Putamen (tissue), 1 donor: ENCODE measurements at regions not wholly inside any gene's neighbourhood (a gene's known extent, or its start where the extent isn't known, plus 50 kb on each side); places are given as distances from the start of the nearest gene placed in this dataset.

Source experiments
- DNase-seq: peaks from one replicate; pipeline ENCODE4 v3.0.0-alpha.2; 2016; ENCODE audit warnings: low spot score

DNA sequence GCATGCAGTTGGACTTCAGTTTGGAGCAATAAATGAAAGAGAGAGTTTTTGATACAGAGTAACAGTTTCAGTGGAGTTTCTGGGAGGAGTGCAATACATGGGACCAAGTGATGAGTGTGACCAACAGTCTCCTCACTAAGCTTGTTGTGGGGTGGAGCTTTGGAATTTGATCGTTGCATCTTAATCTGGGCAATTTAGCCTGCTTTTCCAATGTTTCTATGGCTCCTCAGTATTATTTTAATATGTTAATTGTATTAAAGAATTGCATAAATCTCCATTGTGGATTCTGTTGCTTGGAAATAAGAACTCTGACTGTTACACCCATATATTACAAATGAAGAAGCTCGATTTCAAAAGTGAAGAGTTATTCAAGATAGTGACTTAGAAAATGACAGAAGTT, 446.6 kb upstream of the LRATD1 start:
- DNase-seq: no peak

DNA sequence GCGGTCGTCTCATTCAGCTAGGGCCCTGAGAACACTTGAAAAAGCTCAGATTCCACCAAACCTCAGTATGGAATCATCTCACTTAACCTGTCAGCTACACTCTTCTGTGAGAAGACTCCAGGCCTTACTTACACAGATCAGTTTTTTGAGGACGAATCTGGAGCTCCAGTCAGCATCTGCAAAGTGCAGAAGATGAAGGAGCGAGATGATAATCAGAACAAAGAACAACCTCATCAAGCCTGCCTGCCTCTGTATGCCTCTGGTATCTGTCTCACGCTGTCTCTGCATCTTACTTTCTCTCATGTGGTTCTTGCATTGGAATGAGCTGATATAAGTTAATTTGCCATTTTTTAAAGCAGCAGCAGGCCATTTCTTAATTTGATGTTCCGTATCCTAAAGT, 444.1 kb upstream of the LRATD1 start:
- DNase-seq: no peak

DNA sequence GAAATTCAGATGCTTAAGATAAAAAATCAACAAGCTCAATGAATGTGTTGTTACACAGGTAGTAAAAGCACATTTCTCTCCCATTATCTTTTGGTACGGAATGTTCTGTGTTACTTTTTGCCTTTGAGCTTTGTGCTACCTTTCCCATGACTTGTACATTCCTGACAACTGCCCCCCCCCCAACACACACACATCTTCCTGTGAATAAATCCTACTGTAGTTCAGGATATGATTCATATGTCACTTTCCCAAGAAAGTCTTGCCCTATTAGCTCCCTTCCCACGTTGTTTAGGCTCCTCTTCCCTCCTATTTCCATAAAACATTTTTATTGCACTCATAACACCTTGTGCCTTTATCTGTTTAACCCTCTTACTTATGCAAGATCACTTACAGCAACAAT, 442.6 kb upstream of the LRATD1 start:
- DNase-seq: no peak

DNA sequence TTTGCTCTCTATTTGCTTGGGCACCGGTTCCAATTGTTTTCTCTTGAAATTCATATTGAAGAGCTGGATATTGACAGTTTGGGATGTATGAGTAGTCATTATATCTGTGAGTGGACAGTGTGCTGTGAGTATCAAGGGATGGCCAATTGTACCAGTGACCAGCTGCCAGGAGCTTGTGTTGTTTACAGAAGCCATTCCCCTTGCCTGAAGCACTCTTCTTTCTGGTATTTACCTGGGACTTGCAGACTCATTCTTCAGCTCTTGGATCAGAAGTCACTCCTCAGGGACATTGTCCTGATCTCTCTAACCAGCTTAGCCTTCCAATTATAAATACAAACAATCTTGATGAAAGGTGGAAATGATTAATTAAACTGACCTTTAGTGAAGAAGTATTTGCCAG, 438.3 kb upstream of the LRATD1 start:
- DNase-seq: no peak

DNA sequence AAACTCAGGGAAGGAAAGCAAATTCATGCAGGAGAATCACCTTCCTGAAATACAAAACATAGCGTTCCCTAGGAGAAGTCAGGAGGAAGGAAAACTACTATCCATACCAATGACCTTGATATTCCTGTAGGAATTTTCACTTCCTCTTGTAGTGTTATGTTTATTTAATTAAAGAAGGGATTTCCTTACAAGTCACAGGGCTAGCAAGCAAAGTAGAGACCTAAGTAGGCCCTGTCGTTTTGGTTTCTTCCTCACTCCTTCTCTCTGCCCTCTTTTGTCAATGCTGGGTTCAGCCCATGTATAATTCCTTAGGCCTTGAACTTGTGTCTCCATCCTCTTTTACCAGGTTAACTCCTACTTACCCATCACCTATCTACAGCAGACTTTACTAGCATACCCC, 435.2 kb upstream of the LRATD1 start:
- no peak for DNase-seq

DNA sequence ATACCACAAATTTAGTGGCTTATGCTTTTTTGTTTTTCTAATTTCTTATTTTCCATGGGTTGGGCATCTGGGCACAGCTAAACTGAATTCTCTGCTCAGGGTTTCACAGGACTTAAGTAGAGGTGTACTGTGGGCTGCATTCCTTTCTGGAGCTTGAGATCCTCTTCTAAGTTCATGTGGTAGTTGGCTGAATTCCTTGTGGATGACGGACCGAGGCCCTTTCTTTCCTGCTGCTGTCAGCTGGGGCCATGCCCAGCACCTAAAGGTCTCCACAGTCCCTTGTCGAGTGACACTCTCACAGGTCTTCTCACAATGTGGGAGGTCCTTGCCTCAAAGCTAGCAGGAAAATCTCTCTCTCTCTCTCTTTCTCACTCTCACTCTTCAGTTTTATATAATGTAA, 433.5 kb upstream of the LRATD1 start:
- DNase-seq: no peak

DNA sequence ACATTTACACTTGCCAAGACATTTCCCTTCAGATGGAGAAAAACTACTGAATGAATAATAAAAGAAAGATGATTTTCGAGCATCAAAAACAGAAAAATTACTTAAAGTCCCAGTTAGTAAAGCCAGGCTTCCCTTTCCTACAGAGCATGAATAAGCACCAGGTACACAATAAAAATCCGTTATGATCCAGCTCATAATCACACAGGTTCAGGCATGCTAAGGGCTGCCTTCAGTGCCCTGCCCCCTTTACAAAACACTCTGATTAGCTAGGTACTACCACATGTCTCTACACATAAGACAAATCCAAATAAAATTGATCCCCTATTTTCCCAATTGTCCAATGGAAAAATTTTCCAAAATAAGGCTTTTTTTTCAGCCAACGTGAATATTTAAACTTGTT, 413.2 kb upstream of the LRATD1 start:
- no peak for DNase-seq

DNA sequence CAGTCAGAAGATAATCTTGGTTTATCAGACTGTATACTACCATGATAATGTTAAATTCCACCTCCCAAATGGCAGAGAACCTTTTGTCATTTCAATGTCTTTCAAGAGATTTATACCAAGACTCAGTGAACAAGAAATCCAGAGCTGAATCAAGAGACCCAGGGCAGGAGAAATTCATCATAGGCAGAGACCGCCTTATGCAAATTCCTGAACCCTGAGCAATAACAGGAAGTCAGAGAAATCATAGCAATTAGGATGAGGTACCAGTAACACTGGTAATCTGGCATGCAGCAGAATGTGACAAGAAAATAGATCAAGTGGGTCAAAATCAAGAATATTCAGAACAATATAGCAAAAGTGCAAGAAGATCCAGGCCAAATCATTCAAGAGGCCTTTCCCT, 412.4 kb upstream of the LRATD1 start:
- DNase-seq: no peak

DNA sequence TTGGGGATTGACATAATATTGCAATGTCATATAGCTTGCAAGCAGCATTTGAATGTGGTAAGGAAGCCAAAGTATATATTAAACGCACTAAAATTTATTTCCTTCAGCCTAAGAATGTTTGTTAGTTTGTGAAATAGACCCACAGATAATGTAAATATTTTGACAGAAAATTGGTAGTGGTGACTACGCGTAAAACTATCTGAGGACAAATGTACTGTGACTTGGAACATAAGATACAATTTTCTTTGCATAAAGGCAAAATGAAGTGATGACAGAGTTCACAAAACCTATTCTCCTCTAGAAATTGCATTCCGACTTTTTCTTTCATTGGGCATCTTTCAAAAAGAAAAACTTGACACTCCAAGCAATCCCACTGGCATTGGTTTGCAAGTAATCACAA, 411.1 kb upstream of the LRATD1 start:
- DNase-seq: no peak

DNA sequence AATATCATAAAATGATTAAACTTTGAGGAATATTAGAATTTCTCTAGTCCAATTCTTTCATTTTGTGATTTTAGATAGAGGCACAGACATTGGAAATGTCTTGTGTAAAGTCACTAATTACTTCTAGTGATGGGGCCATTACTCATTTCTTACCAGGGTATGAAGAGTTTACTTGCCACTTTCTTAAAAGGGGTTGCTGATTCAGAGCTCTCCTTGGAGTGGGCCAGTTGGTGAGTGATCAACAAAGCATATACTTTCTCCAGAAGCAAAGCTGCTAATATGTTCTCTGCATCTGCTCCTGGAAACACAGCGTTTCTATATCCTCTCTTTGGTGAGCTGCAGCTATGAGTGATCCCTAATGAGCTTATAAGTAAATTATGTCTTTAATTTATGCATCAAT, 408.9 kb upstream of the LRATD1 start:
- DNase-seq: no peak

DNA sequence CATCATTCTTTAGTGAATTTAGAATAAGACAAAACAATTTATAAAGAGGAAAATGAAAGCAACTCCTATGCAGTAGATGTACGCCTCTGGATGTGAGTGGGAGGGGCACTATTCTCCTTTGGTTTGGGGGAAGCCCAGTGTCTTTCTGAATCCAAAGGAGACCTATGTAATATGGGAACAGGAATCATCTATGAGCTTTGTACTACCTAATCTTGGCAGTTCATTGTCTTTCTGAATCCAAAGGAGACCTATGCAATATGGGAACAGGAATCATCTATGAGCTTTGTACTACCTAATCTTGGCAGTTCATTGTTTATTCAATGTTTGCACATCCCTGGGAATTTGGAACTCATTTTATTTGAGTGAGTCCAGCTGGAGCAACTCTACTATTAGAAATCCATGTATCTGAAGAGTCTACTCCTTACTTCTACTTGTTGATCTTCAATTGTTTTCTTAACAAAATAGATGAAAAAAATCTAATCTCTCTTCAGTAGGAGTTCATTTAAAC, 401.1 kb upstream of the LRATD1 start:
- DNase-seq: no peak

DNA sequence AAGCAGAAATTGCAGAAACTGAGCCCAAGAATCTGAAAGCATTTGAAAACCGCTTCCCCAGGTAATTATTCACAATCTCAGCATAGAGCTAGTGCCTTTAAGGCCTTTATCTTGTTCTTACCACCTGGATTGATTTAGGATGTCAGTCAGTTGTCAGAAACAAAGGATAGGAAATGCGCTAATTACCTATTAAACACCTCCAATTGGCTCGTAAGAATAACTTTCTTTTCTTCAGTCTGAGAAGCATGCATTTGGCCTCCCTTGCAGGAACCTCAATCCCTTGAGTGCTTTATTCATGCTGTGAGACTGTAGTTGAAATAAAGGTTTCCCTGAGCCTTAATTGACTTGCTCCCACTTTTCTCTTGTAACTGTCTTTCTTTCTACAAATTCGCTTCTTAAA, 400.3 kb upstream of the LRATD1 start:
- no peak for DNase-seq

DNA sequence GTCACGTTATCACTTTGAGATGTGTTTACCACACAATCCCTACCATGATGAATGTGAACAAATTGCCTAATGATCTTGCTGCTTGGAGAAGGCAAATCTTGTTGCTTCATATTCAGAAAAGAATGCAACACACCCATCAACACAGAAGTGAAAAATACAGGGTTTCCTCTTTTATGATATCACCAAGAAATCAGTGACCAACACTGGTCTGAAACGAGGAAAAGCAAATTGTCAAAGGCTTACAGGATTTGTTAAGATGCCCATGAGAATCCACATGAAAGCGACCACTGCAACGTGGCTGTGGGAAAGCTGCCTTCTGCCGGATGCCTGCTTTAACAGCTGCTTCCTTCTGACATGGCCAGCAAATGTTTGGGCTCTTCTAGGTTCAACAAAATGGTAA, 397.6 kb upstream of the LRATD1 start:
- DNase-seq: no peak

DNA sequence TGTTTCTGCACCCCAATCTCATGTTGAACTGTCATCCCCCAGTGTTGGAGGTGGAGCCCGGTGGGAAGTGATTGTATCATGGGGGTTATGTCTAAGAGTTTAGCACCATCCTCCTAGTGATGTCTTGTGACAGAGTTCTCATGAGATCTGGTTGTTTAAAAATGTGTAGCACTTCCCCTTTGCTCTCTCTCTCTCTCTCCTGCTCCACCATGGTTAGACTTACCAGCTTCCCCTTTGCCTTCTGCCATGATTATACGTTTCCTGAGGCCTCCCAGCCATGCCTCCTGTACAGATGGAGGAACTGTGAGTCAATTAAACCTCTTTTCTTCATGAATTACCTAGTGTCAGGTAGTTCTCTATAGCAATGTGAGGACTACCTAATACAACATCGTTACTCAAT, 396.9 kb upstream of the LRATD1 start:
- DNase-seq: no peak

DNA sequence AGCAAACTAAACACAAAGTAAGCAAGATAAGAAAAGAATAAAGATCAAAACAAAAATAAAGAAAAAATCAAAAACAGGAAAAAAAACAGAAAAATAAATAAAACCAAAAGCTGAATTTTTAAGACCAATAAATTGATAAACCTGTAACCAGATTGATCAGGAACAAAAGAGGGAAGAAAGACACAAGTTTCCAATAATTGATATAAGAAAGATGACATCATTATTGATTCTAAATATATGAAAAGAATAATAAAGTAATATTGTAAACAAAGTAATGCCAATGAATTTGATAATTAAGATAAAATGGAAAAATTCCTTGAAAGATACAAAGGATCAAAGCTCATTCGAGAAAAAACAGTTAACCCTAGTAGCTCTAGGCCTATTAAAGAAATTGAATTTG, 394.6 kb upstream of the LRATD1 start:
- DNase-seq: no peak

DNA sequence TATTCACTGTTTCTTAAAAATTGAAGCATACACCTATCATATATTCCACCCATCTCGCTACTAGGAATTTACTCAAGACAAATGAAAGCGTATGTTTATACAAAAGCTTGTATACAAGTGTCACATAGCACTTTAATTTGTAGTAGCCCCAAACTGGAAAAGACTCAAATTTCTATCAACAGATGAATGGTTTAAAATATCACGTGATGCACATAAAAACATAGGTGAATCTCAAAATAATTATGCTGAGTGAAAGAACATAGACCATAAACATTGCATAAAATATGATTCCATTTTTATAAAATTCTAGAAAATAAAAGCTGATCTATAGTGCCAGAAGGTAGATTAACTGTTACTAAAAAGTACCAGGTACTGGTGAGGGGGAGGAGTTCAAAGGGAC, 392.9 kb upstream of the LRATD1 start:
- no peak for DNase-seq

DNA sequence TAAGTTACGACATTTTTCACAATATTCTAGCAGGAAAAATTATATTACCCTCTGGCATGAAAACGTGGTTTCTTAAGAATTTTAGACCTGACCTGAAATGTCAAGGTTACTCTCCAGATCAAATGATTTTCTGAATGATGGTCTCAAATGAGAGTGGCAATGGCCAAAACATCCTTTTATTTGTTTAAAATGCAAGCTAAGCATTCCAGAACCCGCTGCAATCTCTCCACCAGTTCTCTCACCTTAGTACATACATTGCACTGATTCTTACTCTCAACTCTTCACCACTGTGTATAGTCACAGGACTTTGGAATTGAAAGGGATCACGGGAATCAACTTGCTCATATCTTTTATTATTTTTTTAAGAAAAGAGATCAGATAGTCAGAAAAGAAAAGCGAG, 391.6 kb upstream of the LRATD1 start:
- DNase-seq: no peak

DNA sequence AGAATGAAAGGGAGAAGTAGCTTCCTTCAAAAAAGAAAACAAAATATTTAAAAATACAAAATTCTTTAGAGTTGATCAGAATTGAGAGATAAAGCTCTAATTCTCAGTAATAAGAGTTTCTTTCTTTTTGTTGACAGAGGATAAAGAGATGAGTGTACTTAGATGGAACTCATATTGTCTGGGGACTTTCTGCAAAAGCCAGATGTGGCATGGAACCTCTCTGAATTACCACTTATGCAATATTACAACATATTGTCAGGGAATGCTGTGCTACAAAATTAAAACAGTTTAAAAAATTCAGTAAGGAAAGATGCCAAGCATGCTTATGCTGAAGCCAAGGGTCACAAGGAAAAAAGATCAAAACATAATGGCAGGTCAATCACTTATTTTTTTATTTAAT, 386.6 kb upstream of the LRATD1 start:
- DNase-seq: no peak

DNA sequence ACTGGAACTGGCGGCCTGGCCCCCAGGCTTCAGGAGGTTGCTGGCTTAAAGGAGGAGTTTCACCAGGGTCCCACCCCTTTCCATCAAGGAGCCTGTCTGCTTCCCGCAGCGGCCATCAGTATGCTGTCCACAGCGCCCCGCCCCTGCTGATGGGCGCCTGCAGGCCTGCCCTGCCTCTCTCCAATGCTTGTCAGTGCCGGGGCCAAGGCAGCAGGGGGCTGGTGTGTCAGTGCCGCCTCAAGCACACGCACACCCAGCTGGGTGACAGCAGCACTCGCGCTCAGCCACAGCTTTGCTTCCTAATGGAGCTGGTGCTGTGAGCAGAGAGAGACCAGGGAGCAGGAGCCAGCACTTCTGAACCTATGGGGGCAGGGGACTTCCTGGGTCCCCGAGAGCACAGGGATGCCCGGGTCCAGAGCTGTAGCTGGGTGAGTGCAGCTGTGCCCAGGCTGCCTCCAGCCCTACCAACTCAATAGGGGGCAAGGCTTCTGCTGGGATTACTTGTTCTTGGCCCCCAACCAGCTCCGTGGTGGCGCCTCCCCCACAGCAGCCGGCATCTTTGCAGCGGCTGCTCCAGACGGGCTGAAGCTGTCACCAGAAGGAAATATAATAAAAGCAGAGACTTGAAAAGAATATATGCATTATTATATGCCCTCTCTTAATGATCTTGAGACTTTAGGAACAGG, 377.2 kb upstream of the LRATD1 start:
- DNase-seq: no peak

DNA sequence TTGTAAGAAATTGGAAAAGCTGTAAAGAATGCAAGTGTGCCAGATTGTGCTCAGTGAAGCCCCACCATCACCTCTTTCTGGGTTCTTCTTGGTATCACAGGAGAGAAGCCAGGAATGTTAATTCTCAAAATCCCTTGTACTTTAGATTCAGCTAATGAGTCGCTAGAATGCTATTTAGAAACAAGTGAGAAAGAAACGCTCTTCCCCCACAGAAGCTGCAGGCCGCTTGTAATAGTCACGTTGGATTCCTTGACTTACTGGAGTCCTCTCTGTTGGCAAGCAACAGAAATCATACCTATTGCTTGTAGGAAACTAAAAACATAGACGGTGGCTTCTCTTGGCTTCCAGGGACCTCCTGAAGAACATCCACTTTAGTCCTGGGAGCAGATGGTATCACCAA, 375.6 kb upstream of the LRATD1 start:
- no peak for DNase-seq

DNA sequence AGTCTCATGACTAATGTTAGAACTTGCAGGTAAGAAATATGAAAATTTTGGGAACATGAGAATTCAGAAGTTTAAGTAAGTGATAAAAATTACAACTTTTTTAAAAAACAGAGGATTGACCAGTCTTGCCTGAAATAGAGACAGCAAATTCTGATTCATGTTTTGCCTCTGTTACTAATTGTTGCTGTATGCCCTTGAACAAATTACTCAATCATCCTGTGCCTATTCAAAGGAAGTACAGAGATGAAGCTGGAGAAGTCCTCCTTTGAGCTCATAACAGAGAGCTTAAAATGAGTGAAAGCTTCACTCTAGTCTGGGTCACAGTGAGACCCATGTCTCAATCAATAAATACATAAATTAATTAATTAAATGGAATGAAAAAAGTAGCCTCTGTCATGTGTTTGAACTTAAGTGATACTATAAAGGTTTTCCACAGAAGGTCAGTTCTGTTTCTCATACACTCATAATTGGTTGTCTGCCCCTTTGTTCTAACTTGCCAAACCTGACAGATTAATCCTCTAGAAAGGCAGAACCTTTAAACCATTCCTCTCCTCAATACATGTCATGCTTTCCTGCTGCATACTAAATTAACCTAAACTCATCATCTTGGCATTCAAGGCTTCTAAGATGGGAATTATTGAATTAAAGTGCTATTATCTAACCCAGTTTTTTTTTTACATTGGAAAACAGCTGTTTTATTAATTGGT, 374.6 kb upstream of the LRATD1 start:
- no peak for DNase-seq

DNA sequence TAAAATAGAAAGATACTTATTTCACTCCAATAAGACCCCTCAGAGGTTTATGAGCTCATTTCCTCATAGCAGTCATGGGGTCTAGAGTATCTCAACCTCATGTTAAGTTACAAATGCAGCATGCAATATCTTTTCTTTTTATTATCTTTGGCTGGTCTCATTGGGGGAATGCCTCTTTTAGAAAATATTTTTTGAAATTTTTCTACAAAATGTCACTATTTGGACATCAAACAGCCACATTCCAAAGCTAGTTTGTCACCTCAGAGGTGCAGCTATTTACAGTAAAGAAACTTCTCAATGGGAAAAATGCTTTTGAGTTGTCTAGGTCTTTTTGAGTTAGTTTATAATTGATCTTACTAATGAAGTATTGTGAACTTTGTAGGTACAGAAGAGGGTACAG, 370.7 kb upstream of the LRATD1 start:
- DNase-seq: no peak

DNA sequence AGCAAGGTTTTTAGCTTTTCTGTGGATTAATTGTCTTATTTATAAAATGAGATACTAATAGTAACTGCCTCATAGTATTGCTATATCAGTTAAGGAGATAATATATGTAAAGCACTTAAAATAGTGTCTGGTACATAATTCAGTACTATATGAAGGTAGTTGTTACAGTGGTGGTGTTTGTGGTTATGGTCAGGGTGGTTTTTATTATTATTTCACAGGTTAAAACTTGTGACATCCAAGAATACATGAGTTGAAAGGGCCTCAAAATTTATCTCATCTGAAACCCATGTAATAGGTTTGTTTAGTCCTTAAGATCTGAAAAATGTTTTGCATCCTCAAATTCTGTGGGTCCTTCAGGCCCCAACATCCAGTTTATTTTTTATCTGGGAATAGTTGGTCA, 369.5 kb upstream of the LRATD1 start:
- DNase-seq: no peak

DNA sequence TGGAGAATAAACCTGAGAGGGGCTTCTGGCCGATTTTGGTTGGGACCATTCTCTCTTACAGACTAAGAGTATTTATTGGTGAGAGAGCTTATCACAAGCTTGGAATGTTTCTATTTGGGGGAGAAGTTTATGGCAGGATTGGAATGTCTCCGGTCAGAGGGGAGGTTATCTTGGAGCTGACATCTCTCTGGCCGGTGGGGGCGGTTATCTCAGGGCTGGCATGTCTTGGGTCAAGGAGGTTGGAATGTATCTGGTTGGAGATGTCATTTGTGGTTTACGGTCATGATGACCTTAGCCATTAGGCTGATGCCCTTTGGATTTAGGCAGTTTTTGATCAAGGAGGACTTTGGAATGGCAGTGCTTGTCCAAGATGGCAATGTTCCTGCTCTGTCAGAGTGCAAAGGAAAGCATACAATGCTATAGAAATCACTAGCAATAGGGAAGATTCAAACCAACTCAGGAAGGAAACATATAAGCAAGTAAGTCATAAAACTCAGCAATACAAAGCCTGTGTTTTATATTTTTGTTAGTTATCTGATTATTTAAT, 362.4 kb upstream of the LRATD1 start:
- no peak for DNase-seq
